ENCODE measurements at regions not wholly inside any gene's neighbourhood (a gene's known extent, or its start where the extent isn't known, plus 50 kb on each side); places are given as distances from the start of the nearest gene placed in this dataset.

- no peak for FAIRE-seq
Observed at GRCh38 chr2:42913280-42913878, 121.0 kb upstream of the HAAO start.

- no peak for FAIRE-seq
Observed at GRCh38 chr2:42910645-42911405, 118.4 kb upstream of the HAAO start.

- FAIRE-seq: no peak
Observed at GRCh38 chr2:42909966-42910365, 117.6 kb upstream of the HAAO start.

GRCh38 chr2:42908518-42909200 is 116.3 kb upstream of the HAAO start:
- FAIRE-seq: no peak

GRCh38 chr2:42907835-42908234 is 115.5 kb upstream of the HAAO start:
- FAIRE-seq: no peak

- no peak for FAIRE-seq
Observed at GRCh38 chr2:42906557-42907411, 114.4 kb upstream of the HAAO start.

- no peak for FAIRE-seq
Observed at GRCh38 chr2:42906111-42906556, 113.8 kb upstream of the HAAO start.

- no peak for FAIRE-seq
Observed at GRCh38 chr2:42905341-42906110, 113.1 kb upstream of the HAAO start.

GRCh38 chr2:42904576-42904876 is 112.1 kb upstream of the HAAO start:
- no peak for FAIRE-seq

GRCh38 chr2:42903821-42904575 is 111.6 kb upstream of the HAAO start:
- FAIRE-seq: no peak

GRCh38 chr2:42902939-42903709 is 110.7 kb upstream of the HAAO start:
- FAIRE-seq: no peak

GRCh38 chr2:42901076-42901640 is 108.8 kb upstream of the HAAO start:
- FAIRE-seq: no peak

- FAIRE-seq: no peak
Observed at GRCh38 chr2:42900289-42900891, 108.0 kb upstream of the HAAO start.

- FAIRE-seq: no peak
Observed at GRCh38 chr2:42897358-42897757, 105.0 kb upstream of the HAAO start.

- no peak for FAIRE-seq
Observed at GRCh38 chr2:42895791-42896135, 103.4 kb upstream of the HAAO start.

- FAIRE-seq: no peak
Observed at GRCh38 chr2:42895134-42895790, 102.9 kb upstream of the HAAO start.

GRCh38 chr2:42893047-42893758 is 100.8 kb upstream of the HAAO start:
- no peak for FAIRE-seq

GRCh38 chr2:42890791-42891355 is 98.5 kb upstream of the HAAO start:
- no peak for FAIRE-seq

Measured in colon (tissue), 2 donors.